SK-N-SH (cell line): ENCODE measurements at regions not wholly inside any gene's neighbourhood (a gene's known extent, or its start where the extent isn't known, plus 50 kb on each side); places are given as distances from the start of the nearest gene placed in this dataset.
A peak's percentile ranks its signal among the peaks of the same experiment; 100 is the strongest.

Source experiments
- CTCF ChIA-PET: fragments of 300-600, 350-600 bp; formaldehyde crosslinking; extraction: SDS; loops from one replicate; lab custom pipeline; 2021; lab: Yijun Ruan, JAX
- POLR2A ChIA-PET: fragments of 350-600 bp; sonication (Branson Sonifier 250); formaldehyde crosslinking; extraction: SDS; loops from one replicate; lab custom pipeline; 2020; ENCODE audit warnings: antibody characterized with exemption, inconsistent platforms; lab: Yijun Ruan, JAX
- DNase-seq: peaks from one replicate; pipeline ENCODE4 v3.0.0; 2012
- H2AFZ ChIP-seq: fragments of 200-600 bp; sonication (generic); 2 replicates; pipeline ENCODE4 v1.8.1; 2016; ENCODE audit warnings: antibody characterized with exemption, mild to moderate bottlenecking, low read depth
- H3F3A ChIP-seq: fragments of 200-600 bp; sonication (generic); replicated peaks from 2 replicates; pipeline ENCODE3; 2016; ENCODE audit warnings: antibody characterized with exemption, mild to moderate bottlenecking; ENCODE audit not compliant: insufficient read depth
- H3K27ac ChIP-seq, 2 experiments: fragments of 200-500 bp in 1 of 2; fragments of 200-600 bp in 1 of 2; sonication (Bioruptor generic) in 1 of 2; sonication (generic), shearing (Covaris generic) in 1 of 2; 2 replicates each; pipeline versions ENCODE4 v1.5.1 to v1.6.1; 2014 to 2016; ENCODE audit warnings: low read depth in 2 of 2, inconsistent platforms in 1 of 2, low read length in 1 of 2, mild to moderate bottlenecking in 1 of 2, mixed read lengths in 1 of 2
- H3K27me3 ChIP-seq: fragments of 200-600 bp; sonication (generic), shearing (Covaris generic); 2 replicates; pipeline ENCODE4 v1.6.1; 2016; ENCODE audit warnings: mixed run types; ENCODE audit not compliant: insufficient read depth
- H3K36me3 ChIP-seq, 2 experiments: fragments of 200-500 bp in 1 of 2; fragments of 200-600 bp in 1 of 2; sonication (Bioruptor generic) in 1 of 2; sonication (generic) in 1 of 2; replicated peaks in 1 of 2; 2 replicates each; pipeline versions ENCODE3 to v1.5.1; 2014 to 2016; ENCODE audit warnings: low read length in 1 of 2, mild to moderate bottlenecking in 1 of 2; ENCODE audit not compliant: insufficient read depth in 2 of 2, control insufficient read depth in 1 of 2
- H3K4me1 ChIP-seq, 2 experiments: fragments of 200-500 bp in 1 of 2; fragments of 200-600 bp in 1 of 2; sonication (Bioruptor generic) in 1 of 2; sonication (generic), shearing (Covaris generic) in 1 of 2; 2 replicates each; pipeline versions ENCODE4 v1.5.1 to v1.6.1; 2014 to 2016; ENCODE audit warnings: low read depth in 1 of 2, low read length in 1 of 2, mixed run types in 1 of 2; ENCODE audit not compliant: insufficient read depth in 2 of 2, control insufficient read depth in 1 of 2
- H3K4me2 ChIP-seq: fragments of 200-600 bp; sonication (generic), shearing (Covaris generic); 2 replicates; pipeline ENCODE4 v1.6.1; 2017; ENCODE audit warnings: mixed run types
- H3K4me3 ChIP-seq, 2 experiments: fragments of 200-500 bp in 1 of 2; fragments of 200-600 bp in 1 of 2; sonication (Bioruptor generic) in 1 of 2; sonication (generic), shearing (Covaris generic) in 1 of 2; 2 replicates each; pipeline versions ENCODE4 v1.5.1 to v1.8.1; 2014 to 2016; ENCODE audit warnings: low read depth in 2 of 2, inconsistent platforms in 1 of 2, low read length in 1 of 2, mild to moderate bottlenecking in 1 of 2, mixed read lengths in 1 of 2, moderate library complexity in 1 of 2
- H3K79me2 ChIP-seq: fragments of 200-600 bp; sonication (generic); 2 replicates; pipeline ENCODE4 v1.8.1; 2017; ENCODE audit warnings: mild to moderate bottlenecking; ENCODE audit not compliant: insufficient read depth
- H3K9ac ChIP-seq: fragments of 200-600 bp; sonication (generic); 2 replicates; pipeline ENCODE4 v1.6.1; 2017; ENCODE audit warnings: mixed run types
- H3K9me2 ChIP-seq: fragments of 200-600 bp; sonication (generic); 2 replicates; pipeline ENCODE4 v1.6.1; 2017; ENCODE audit warnings: mixed run types
- H3K9me3 ChIP-seq: fragments of 200-600 bp; sonication (generic); 2 replicates; pipeline ENCODE4 v1.6.1; 2017; ENCODE audit warnings: mixed run types, mild to moderate bottlenecking, moderate library complexity
- H4K20me1 ChIP-seq: fragments of 200-600 bp; sonication (generic); 2 replicates; pipeline ENCODE4 v1.6.1; 2017; ENCODE audit warnings: mild to moderate bottlenecking, mixed run types; ENCODE audit not compliant: insufficient read depth
- ELF1 ChIP-seq: IDR thresholded peaks from 2 replicates; pipeline ENCODE4 v1.4.0; 2012
- EP300 ChIP-seq, 2 experiments: IDR thresholded peaks; 2 replicates each; pipeline versions ENCODE4 v1.4.0 to v1.6.1; 2012; ENCODE audit warnings: borderline replicate concordance in 1 of 2, low read depth in 1 of 2, low read length in 1 of 2
- EZH2phosphoT487 ChIP-seq: fragments of 200-600 bp; sonication (generic); IDR thresholded peaks from 2 replicates; pipeline ENCODE4 v1.6.1; 2017; ENCODE audit warnings: low read depth, mixed run types, mild to moderate bottlenecking, antibody characterized with exemption, moderate library complexity, borderline replicate concordance
- FOXM1 ChIP-seq: IDR thresholded peaks from 2 replicates; pipeline ENCODE4 v1.4.0; 2012; ENCODE audit warnings: low read depth, mild to moderate bottlenecking
- GABPA ChIP-seq: IDR thresholded peaks from 2 replicates; pipeline ENCODE4 v1.4.0; 2012; ENCODE audit warnings: low read depth, mild to moderate bottlenecking
- JUND ChIP-seq: IDR thresholded peaks from 2 replicates; pipeline ENCODE4 v1.4.0; 2012
- MEF2A ChIP-seq: IDR thresholded peaks from 2 replicates; pipeline ENCODE4 v1.4.0; 2012; ENCODE audit warnings: low read depth, borderline replicate concordance
- NFIC ChIP-seq: IDR thresholded peaks from 2 replicates; pipeline ENCODE4 v1.4.0; 2012; ENCODE audit warnings: borderline replicate concordance
- NRF1 ChIP-seq: IDR thresholded peaks from 2 replicates; pipeline ENCODE4 v1.6.1; 2012; ENCODE audit warnings: low read depth, mild to moderate bottlenecking, low read length
- TCF12 ChIP-seq: IDR thresholded peaks from 2 replicates; pipeline ENCODE4 v1.4.0; 2012
- YY1 ChIP-seq: IDR thresholded peaks from 2 replicates; pipeline ENCODE4 v1.4.0; 2012; ENCODE audit warnings: low read depth, mild to moderate bottlenecking
- whole genome bisulfite sequencing: methylation state at CpG from one replicate; pipeline ENCODE4 v1.1.6; 2017; ENCODE audit warnings: low lambda C conversion rate; 5-methylcytosine and 5-hydroxymethylcytosine counted together
- TF ChIP-seq, protein P1 (sequence below): IDR thresholded peaks from 2 replicates; pipeline ENCODE4 v1.4.0; 2012; ENCODE audit warnings: low read depth, borderline replicate concordance
- TF ChIP-seq, protein P2 (sequence below): IDR thresholded peaks from 2 replicates; pipeline ENCODE4; 2012
- TF ChIP-seq, protein P3 (sequence below): fragments of 150-350 bp; IDR thresholded peaks from 2 replicates; pipeline ENCODE4 v1.6.1; 2016; ENCODE audit warnings: mild to moderate bottlenecking, low read depth, low read length
- TF ChIP-seq, protein P4 (sequence below): IDR thresholded peaks from 2 replicates; pipeline ENCODE4 v1.4.0; 2012; ENCODE audit warnings: low read depth

DNA sequence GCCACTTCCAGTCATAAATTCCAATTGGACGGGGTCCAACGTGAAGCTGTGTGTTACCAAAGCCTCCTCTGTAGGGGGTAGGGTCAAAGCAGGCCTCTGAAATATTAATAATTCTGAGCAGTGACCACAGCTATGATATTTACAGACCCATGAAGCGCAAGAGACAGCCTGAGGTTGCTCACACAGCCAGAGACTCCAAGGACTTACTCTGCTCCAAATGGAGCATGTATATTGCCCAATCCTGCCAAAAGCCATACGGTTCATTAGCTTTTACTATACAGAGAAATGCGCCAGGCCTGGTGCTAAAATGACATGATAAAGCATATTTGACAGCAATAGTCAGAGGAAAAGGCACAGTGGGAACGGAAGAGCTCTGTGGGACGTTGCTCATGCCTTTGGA is 151.3 kb downstream of the PAH start:
- Histone ChIP-seq H3K9ac (no peak overlapping the region), H4K20me1 (no peaks in the 10 kb centered on the region), H3K27ac (peak overlapping the region in 1 of 2 experiments; percentile 34; a peak in 2 of 4 replicates), H3K79me2 (no peaks in the 10 kb centered on the region), H2AFZ (peak overlapping the region; percentile 52; the same call in 1 of the 2 replicates), H3K4me2 (no peak overlapping the region), H3K36me3 (no peaks in the 10 kb centered on the region), H3K9me2 (no peaks in the 10 kb centered on the region), H3K4me3 (no peak overlapping the region), H3F3A (no peaks in the 10 kb centered on the region), H3K4me1 (peaks cover 0 to 9% of the 10 kb centered on the region in 2 experiments; a peak in 1 of 4 replicates), H3K27me3 (no peaks in the 10 kb centered on the region), H3K9me3 (no peaks in the 10 kb centered on the region)
- 29% methylated on average over 7 of the region's 7 CpGs for WGBS
- CTCF ChIA-PET: no interaction called here
- POLR2A ChIA-PET: no interaction called here
- DNase-seq: no peak
- TF ChIP-seq GABPA (no peak), TCF12 (no peak), JUND (no peak), ELF1 (no peak), NRF1 (no peak), EP300 (IDR thresholded peaks at IDR 0.05; ENCODE audit: borderline replicate concordance in 1 of 2, low read depth in 1 of 2, low read length in 1 of 2) (no peak), EZH2phosphoT487 (no peak), YY1 (no peak), FOXM1 (no peak)
- TF ChIP-seq, protein P1, sequence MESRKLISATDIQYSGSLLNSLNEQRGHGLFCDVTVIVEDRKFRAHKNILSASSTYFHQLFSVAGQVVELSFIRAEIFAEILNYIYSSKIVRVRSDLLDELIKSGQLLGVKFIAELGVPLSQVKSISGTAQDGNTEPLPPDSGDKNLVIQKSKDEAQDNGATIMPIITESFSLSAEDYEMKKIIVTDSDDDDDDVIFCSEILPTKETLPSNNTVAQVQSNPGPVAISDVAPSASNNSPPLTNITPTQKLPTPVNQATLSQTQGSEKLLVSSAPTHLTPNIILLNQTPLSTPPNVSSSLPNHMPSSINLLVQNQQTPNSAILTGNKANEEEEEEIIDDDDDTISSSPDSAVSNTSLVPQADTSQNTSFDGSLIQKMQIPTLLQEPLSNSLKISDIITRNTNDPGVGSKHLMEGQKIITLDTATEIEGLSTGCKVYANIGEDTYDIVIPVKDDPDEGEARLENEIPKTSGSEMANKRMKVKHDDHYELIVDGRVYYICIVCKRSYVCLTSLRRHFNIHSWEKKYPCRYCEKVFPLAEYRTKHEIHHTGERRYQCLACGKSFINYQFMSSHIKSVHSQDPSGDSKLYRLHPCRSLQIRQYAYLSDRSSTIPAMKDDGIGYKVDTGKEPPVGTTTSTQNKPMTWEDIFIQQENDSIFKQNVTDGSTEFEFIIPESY: no peak
- TF ChIP-seq, protein P2, sequence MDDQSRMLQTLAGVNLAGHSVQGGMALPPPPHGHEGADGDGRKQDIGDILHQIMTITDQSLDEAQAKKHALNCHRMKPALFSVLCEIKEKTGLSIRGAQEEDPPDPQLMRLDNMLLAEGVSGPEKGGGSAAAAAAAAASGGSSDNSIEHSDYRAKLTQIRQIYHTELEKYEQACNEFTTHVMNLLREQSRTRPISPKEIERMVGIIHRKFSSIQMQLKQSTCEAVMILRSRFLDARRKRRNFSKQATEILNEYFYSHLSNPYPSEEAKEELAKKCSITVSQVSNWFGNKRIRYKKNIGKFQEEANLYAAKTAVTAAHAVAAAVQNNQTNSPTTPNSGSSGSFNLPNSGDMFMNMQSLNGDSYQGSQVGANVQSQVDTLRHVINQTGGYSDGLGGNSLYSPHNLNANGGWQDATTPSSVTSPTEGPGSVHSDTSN: no peak

DNA sequence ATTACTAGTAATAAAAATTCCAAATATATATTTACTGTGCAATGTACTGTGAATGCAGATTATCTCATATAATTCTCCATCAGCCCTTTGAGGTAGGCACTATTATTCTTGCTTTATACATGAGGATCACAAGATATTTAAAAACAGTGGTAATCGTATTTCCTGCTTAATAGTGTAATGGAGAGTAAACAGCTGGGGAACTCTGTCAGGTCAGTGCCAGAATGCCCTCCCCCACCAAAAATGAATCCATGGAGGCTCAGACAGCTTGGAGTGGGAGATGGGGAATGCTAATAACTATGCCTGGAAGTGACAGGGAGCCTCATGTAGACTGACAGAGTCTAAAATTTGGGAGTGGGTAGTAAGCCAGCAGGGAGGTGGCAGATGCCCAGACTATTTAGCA is 153.6 kb downstream of the PAH start:
- Histone ChIP-seq H4K20me1 (no peaks in the 10 kb centered on the region), H3K4me1 (peaks cover 0 to 9% of the 10 kb centered on the region in 2 experiments; a peak in 1 of 4 replicates), H3K9ac (no peak overlapping the region), H3K9me3 (no peaks in the 10 kb centered on the region), H3K27me3 (no peaks in the 10 kb centered on the region), H2AFZ (no peak overlapping the region), H3F3A (no peaks in the 10 kb centered on the region), H3K4me3 (no peak overlapping the region), H3K79me2 (no peaks in the 10 kb centered on the region), H3K27ac (no peak overlapping the region), H3K36me3 (no peaks in the 10 kb centered on the region), H3K4me2 (no peak overlapping the region), H3K9me2 (no peaks in the 10 kb centered on the region)
- CTCF ChIA-PET: no interaction called here
- no peak for DNase-seq
- no peak for TF ChIP-seq MEF2A
- TF ChIP-seq YY1: no peak
- TF ChIP-seq, protein P2: no peak
- TF ChIP-seq, protein P3, sequence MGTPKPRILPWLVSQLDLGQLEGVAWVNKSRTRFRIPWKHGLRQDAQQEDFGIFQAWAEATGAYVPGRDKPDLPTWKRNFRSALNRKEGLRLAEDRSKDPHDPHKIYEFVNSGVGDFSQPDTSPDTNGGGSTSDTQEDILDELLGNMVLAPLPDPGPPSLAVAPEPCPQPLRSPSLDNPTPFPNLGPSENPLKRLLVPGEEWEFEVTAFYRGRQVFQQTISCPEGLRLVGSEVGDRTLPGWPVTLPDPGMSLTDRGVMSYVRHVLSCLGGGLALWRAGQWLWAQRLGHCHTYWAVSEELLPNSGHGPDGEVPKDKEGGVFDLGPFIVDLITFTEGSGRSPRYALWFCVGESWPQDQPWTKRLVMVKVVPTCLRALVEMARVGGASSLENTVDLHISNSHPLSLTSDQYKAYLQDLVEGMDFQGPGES: no peak
- TF ChIP-seq, protein P4, sequence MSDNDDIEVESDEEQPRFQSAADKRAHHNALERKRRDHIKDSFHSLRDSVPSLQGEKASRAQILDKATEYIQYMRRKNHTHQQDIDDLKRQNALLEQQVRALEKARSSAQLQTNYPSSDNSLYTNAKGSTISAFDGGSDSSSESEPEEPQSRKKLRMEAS: no peak
- TF ChIP-seq NFIC: no peak
- no peak for TF ChIP-seq TCF12
- POLR2A ChIA-PET: no interaction called here
- 32% methylated on average over 1 of the region's 1 CpG for WGBS
